Prostate gland (tissue), 2 donors: ENCODE measurements at regions not wholly inside any gene's neighbourhood (a gene's known extent, or its start where the extent isn't known, plus 50 kb on each side); places are given as distances from the start of the nearest gene placed in this dataset.

Source experiments
- DNase-seq: peaks from one replicate; pipeline ENCODE4 v3.0.0-alpha.2; 2019; ENCODE audit warnings: low spot score
- H3K27ac ChIP-seq, 2 donors: fragments of 200-600 bp; sonication (generic); 2 replicates each; pipeline ENCODE4 v1.5.1; 2017 to 2019
- H3K27me3 ChIP-seq: fragments of 200-600 bp; sonication (generic); replicated peaks from 2 replicates; pipeline ENCODE4 v1.5.1; 2019; ENCODE audit not compliant: insufficient read depth
- H3K36me3 ChIP-seq, 2 donors: fragments of 200-600 bp; sonication (generic); 1 replicate in 1 of 2; 2 replicates in 1 of 2; pipeline versions ENCODE4 v1.5.1 to v1.8.1; 2017 to 2019
- H3K4me1 ChIP-seq: fragments of 200-600 bp; sonication (generic); replicated peaks from 2 replicates; pipeline ENCODE4 v1.5.1; 2019
- H3K4me3 ChIP-seq, 2 donors: fragments of 200-600 bp; sonication (generic); 2 replicates each; pipeline ENCODE4 v1.5.1; 2017 to 2019
- H3K9me3 ChIP-seq: fragments of 200-600 bp; sonication (generic); 2 replicates; pipeline ENCODE4 v1.5.1; 2017
- POLR2A ChIP-seq: fragments of 450-650 bp; IDR thresholded peaks from one replicate; pipeline ENCODE4 v1.6.1; 2016; ENCODE audit warnings: antibody characterized with exemption, mild to moderate bottlenecking
- POLR2AphosphoS5 ChIP-seq: sonication (generic); formaldehyde crosslinking; IDR thresholded peaks from one replicate; pipeline ENCODE4 v1.6.1; 2017; ENCODE audit warnings: antibody characterized with exemption
- WGBS: methylation state at CpG from one replicate; pipeline ENCODE4 v1.1.5; 2018; 5-methylcytosine and 5-hydroxymethylcytosine counted together
- intact Hi-C: fragments of 100-400 bp; cut with DNase I; formaldehyde crosslinking; loops from one replicate; pipeline ENCODE4 v1.14.2; 2022
- TF ChIP-seq, protein P1 (sequence below), 4 experiments: fragments of 200-600 bp in 2 of 4; fragments of 450-650 bp in 2 of 4; sonication (generic) in 2 of 4; IDR thresholded peaks; 1 replicate in 3 of 4; 2 replicates in 1 of 4; pipeline ENCODE4 v1.5.1; 2016 to 2019; ENCODE audit warnings: antibody characterized with exemption in 4 of 4, mild to moderate bottlenecking in 2 of 4, moderate library complexity in 2 of 4

- Histone ChIP-seq H3K9me3 (no peaks in the 10 kb centered on the region), H3K27ac (no peak overlapping the region), H3K27me3 (no peaks in the 10 kb centered on the region), H3K36me3 (no peaks in the 10 kb centered on the region), H3K4me1 (no peaks in the 10 kb centered on the region), H3K4me3 (no peak overlapping the region)
- no peak for TF ChIP-seq POLR2AphosphoS5
- TF ChIP-seq, protein P1, sequence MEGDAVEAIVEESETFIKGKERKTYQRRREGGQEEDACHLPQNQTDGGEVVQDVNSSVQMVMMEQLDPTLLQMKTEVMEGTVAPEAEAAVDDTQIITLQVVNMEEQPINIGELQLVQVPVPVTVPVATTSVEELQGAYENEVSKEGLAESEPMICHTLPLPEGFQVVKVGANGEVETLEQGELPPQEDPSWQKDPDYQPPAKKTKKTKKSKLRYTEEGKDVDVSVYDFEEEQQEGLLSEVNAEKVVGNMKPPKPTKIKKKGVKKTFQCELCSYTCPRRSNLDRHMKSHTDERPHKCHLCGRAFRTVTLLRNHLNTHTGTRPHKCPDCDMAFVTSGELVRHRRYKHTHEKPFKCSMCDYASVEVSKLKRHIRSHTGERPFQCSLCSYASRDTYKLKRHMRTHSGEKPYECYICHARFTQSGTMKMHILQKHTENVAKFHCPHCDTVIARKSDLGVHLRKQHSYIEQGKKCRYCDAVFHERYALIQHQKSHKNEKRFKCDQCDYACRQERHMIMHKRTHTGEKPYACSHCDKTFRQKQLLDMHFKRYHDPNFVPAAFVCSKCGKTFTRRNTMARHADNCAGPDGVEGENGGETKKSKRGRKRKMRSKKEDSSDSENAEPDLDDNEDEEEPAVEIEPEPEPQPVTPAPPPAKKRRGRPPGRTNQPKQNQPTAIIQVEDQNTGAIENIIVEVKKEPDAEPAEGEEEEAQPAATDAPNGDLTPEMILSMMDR (IDR thresholded peaks at IDR 0.05) = no peak
- no peak for TF ChIP-seq POLR2A
- WGBS = 79% methylated on average over 10 of the region's 10 CpGs
- intact Hi-C loops = no loop called here
- no peak for DNase-seq
These were observed 126.3 kb downstream of the UQCRFS1 start for GRCh38 chr19:29086646-29087045.

DNA sequence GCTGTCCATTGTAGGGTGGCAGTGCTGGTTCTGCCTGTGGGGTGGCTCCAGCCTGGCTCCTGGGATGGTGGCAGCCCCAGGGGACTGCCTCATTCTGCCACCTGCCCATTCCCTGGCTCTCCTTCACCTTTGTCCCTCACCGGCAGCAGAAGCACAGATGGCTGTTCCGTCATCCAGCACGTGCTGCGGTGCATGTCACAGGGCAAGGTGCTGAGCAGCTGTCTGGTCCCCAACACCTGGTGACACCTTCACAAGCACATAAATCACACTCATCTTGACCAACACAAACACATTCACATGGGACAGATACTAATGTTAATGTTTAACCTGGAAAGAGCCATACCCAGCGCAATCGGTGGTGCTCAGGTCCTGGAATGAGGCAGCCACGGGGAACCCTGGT lies 126.8 kb downstream of the UQCRFS1 start:
- TF ChIP-seq, protein P1 (IDR thresholded peaks at IDR 0.05) = no peak
- no peak for DNase-seq
- Histone ChIP-seq H3K4me3 (no peak overlapping the region), H3K27ac (no peak overlapping the region), H3K4me1 (no peaks in the 10 kb centered on the region), H3K36me3 (no peaks in the 10 kb centered on the region), H3K9me3 (no peaks in the 10 kb centered on the region), H3K27me3 (no peaks in the 10 kb centered on the region)
- intact Hi-C loops = no loop called here
- WGBS = 56% methylated on average over 7 of the region's 7 CpGs

GRCh38 chr19:29085630-29086029 lies 127.3 kb downstream of the UQCRFS1 start:
- H3K4me3 ChIP-seq = no peak overlapping the region
- H3K36me3 ChIP-seq = no peaks in the 10 kb centered on the region
- H3K27me3 ChIP-seq = no peaks in the 10 kb centered on the region
- intact Hi-C loops = no loop called here
- no peaks in the 10 kb centered on the region for H3K9me3 ChIP-seq
- TF ChIP-seq POLR2AphosphoS5 (no peak), POLR2A (no peak)
- TF ChIP-seq, protein P1 (IDR thresholded peaks at IDR 0.05) = no peak
- no peak overlapping the region for H3K27ac ChIP-seq
- WGBS = 87% methylated on average over 3 of the region's 3 CpGs
- H3K4me1 ChIP-seq = no peaks in the 10 kb centered on the region
- DNase-seq = no peak

GRCh38 chr19:29085206-29085605 lies 127.7 kb downstream of the UQCRFS1 start:
- TF ChIP-seq POLR2A = no peak
- TF ChIP-seq, protein P1 (IDR thresholded peaks at IDR 0.05) = no peak
- no peak for TF ChIP-seq POLR2AphosphoS5
- 83% methylated on average over 5 of the region's 5 CpGs for WGBS
- DNase-seq = no peak
- no peak overlapping the region for H3K27ac ChIP-seq
- H3K4me1 ChIP-seq = no peaks in the 10 kb centered on the region
- H3K36me3 ChIP-seq = no peaks in the 10 kb centered on the region
- H3K27me3 ChIP-seq = no peaks in the 10 kb centered on the region
- H3K9me3 ChIP-seq = no peaks in the 10 kb centered on the region
- H3K4me3 ChIP-seq = no peak overlapping the region
- intact Hi-C loops = no loop called here

DNA sequence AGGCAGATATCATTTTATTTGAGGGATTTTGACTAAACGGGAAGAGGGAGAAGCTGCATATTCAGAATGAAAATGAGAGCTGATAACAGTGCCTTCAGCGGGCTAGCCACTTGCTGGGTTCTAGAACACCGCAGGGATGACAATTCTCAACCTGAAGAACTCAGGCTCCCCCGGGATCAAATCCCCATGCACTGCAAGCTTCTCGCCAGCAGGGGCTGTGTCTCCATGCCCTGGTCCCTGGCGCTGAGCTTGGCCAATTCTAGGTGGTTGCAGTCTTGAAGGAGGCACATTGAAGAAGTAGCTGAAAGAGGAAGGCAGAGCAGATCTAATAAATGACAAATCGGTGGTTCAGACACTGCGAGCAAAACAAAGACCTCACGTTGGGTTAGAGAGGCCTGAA lies 128.7 kb downstream of the UQCRFS1 start:
- H3K4me3 ChIP-seq = no peak overlapping the region
- no peaks in the 10 kb centered on the region for H3K36me3 ChIP-seq
- no peak for DNase-seq
- intact Hi-C loops = no loop called here
- WGBS = 71% methylated on average over 9 of the region's 9 CpGs
- no peaks in the 10 kb centered on the region for H3K9me3 ChIP-seq
- no peaks in the 10 kb centered on the region for H3K4me1 ChIP-seq
- no peak overlapping the region for H3K27ac ChIP-seq
- TF ChIP-seq POLR2AphosphoS5 = no peak
- TF ChIP-seq, protein P1 (IDR thresholded peaks at IDR 0.05) = no peak
- no peak for TF ChIP-seq POLR2A
- H3K27me3 ChIP-seq = no peaks in the 10 kb centered on the region
